ENCODE measurements at regions not wholly inside any gene's neighbourhood (a gene's known extent, or its start where the extent isn't known, plus 50 kb on each side); places are given as distances from the start of the nearest gene placed in this dataset.

DNA sequence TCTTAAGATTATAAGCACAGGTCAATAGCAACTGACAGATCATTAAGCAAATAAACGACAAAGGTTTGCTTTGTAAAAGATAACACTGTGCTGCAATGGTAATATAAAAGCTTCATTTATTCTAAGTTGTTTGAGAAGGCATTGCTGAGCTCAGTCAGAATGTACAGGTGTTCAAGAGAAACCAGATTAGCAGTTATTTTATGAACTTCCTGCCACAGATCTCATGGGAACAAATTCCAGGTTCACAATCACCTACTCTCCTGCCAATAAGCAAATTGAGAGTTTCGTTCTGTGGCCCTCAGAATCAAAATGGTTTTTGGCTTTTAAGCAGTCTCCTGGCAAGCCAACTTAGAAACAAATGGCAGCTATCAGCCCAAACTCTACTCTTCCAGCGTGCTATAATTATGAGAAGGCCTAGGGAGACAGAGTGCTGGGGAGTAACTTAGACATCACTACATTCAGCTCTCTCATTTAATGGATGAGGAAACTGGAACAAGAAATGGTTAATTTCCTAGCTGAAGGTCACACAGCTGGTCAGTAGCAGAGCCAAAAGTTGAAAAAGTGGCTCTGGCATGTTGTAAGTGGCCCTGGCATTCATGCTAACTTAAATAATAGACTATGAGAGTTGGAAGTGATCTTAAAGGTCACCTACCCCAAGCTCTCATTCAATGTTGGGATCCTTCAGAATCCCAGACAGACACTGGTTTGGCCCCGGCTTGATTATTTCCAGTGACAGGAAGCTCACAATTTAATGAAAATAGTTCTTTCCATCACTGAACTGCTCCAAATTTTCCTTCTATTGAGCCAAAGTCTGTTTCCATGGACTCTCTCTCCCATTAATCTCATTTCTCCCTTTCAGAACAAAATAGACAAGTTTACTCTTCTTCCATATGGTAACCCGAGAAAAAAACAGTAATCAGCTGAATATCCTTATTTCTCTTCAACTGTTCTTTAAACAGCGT lies 82.6 kb upstream of the EDEM3 start (continued):
- TF ChIP-seq, protein P1, sequence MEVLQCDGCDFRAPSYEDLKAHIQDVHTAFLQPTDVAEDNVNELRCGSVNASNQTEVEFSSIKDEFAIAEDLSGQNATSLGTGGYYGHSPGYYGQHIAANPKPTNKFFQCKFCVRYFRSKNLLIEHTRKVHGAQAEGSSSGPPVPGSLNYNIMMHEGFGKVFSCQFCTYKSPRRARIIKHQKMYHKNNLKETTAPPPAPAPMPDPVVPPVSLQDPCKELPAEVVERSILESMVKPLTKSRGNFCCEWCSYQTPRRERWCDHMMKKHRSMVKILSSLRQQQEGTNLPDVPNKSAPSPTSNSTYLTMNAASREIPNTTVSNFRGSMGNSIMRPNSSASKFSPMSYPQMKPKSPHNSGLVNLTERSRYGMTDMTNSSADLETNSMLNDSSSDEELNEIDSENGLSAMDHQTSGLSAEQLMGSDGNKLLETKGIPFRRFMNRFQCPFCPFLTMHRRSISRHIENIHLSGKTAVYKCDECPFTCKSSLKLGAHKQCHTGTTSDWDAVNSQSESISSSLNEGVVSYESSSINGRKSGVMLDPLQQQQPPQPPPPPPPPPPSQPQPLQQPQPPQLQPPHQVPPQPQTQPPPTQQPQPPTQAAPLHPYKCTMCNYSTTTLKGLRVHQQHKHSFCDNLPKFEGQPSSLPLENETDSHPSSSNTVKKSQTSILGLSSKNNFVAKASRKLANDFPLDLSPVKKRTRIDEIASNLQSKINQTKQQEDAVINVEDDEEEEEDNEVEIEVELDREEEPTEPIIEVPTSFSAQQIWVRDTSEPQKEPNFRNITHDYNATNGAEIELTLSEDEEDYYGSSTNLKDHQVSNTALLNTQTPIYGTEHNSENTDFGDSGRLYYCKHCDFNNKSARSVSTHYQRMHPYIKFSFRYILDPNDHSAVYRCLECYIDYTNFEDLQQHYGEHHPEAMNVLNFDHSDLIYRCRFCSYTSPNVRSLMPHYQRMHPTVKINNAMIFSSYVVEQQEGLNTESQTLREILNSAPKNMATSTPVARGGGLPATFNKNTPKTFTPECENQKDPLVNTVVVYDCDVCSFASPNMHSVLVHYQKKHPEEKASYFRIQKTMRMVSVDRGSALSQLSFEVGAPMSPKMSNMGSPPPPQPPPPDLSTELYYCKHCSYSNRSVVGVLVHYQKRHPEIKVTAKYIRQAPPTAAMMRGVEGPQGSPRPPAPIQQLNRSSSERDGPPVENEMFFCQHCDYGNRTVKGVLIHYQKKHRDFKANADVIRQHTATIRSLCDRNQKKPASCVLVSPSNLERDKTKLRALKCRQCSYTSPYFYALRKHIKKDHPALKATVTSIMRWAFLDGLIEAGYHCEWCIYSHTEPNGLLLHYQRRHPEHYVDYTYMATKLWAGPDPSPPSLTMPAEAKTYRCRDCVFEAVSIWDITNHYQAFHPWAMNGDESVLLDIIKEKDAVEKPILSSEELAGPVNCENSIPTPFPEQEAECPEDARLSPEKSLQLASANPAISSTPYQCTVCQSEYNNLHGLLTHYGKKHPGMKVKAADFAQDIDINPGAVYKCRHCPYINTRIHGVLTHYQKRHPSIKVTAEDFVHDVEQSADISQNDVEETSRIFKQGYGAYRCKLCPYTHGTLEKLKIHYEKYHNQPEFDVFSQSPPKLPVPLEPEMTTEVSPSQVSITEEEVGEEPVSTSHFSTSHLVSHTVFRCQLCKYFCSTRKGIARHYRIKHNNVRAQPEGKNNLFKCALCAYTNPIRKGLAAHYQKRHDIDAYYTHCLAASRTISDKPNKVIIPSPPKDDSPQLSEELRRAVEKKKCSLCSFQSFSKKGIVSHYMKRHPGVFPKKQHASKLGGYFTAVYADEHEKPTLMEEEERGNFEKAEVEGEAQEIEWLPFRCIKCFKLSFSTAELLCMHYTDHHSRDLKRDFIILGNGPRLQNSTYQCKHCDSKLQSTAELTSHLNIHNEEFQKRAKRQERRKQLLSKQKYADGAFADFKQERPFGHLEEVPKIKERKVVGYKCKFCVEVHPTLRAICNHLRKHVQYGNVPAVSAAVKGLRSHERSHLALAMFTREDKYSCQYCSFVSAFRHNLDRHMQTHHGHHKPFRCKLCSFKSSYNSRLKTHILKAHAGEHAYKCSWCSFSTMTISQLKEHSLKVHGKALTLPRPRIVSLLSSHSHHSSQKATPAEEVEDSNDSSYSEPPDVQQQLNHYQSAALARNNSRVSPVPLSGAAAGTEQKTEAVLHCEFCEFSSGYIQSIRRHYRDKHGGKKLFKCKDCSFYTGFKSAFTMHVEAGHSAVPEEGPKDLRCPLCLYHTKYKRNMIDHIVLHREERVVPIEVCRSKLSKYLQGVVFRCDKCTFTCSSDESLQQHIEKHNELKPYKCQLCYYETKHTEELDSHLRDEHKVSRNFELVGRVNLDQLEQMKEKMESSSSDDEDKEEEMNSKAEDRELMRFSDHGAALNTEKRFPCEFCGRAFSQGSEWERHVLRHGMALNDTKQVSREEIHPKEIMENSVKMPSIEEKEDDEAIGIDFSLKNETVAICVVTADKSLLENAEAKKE (CRISPR knock-in tag; IDR thresholded peaks at IDR 0.05), result no peak
- TF ChIP-seq, protein P2, sequence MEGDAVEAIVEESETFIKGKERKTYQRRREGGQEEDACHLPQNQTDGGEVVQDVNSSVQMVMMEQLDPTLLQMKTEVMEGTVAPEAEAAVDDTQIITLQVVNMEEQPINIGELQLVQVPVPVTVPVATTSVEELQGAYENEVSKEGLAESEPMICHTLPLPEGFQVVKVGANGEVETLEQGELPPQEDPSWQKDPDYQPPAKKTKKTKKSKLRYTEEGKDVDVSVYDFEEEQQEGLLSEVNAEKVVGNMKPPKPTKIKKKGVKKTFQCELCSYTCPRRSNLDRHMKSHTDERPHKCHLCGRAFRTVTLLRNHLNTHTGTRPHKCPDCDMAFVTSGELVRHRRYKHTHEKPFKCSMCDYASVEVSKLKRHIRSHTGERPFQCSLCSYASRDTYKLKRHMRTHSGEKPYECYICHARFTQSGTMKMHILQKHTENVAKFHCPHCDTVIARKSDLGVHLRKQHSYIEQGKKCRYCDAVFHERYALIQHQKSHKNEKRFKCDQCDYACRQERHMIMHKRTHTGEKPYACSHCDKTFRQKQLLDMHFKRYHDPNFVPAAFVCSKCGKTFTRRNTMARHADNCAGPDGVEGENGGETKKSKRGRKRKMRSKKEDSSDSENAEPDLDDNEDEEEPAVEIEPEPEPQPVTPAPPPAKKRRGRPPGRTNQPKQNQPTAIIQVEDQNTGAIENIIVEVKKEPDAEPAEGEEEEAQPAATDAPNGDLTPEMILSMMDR (conservative IDR thresholded peaks at IDR 0.05; ENCODE audit: low read depth in 2 of 2), result no peak
- no peak for TF ChIP-seq ZNF114 (CRISPR knock-in tag; IDR thresholded peaks at IDR 0.05)
- no peak for TF ChIP-seq EZH2 (IDR thresholded peaks at IDR 0.05; ENCODE audit: low read depth, unreplicated experiment)
- no peak for TF ChIP-seq EZH2phosphoT487 (IDR thresholded peaks at IDR 0.05; ENCODE audit: unreplicated experiment)

DNA sequence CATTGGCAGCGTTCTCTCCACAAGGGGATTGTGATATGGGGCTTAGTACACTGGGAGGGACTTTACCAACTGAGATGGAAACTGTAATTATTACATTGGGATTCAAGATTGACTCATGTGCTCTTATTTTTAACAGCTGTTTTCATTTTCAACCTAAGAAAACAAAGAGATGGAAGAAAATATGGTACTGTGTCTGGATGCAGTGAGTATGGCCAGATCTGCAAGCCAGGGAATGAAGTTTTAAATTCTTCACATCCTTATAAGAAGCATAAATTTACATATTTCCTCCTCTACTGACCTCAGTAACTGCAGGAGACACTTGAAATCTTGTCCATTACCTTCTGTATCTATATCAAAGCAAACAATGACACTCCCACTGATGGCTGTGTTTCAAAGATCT lies 81.5 kb upstream of the EDEM3 start:
- H3K27me3 ChIP-seq (ENCODE audit: insufficient read depth), result no peaks in the 10 kb centered on the region
- H3K27ac ChIP-seq (ENCODE audit: low read depth), result no peak overlapping the region
- H4K20me1 ChIP-seq (replicated peaks; ENCODE audit: insufficient read depth), result no peaks in the 10 kb centered on the region
- H2AFZ ChIP-seq, result no peak overlapping the region
- H3K9me2 ChIP-seq (ENCODE audit: insufficient read depth), result no peaks in the 10 kb centered on the region
- no peak for DNase-seq (ENCODE audit: low spot score)
- Mint-ChIP-seq H3K4me3 (no peak overlapping the region), H3K4me1 (no peaks in the 10 kb centered on the region), H3K27me3 (ENCODE audit: insufficient read depth, low read depth, poor library complexity) (no peaks in the 10 kb centered on the region), H3K36me3 (ENCODE audit: low read depth) (peaks cover 11% of the 10 kb centered on the region), H3K27ac (no peak overlapping the region), H3K9me3 (peaks cover 10% of the 10 kb centered on the region)
- H3K79me2 ChIP-seq (replicated peaks; ENCODE audit: insufficient read depth), result no peaks in the 10 kb centered on the region
- H3K4me1 ChIP-seq (ENCODE audit: insufficient read depth), result no peaks in the 10 kb centered on the region
- H3F3A ChIP-seq (replicated peaks; ENCODE audit: low read depth), result no peaks in the 10 kb centered on the region
- no peak overlapping the region for H3K4me3 ChIP-seq
- H3K4me2 ChIP-seq, result no peak overlapping the region
- ATAC-seq, result no peak
- H3K36me3 ChIP-seq (ENCODE audit: insufficient read depth), result no peaks in the 10 kb centered on the region
- TF ChIP-seq NANOG (IDR thresholded peaks at IDR 0.05; ENCODE audit: borderline replicate concordance), result no peak
- no peak for TF ChIP-seq EZH2phosphoT487 (IDR thresholded peaks at IDR 0.05; ENCODE audit: unreplicated experiment)
- no peak for TF ChIP-seq ZNF114 (CRISPR knock-in tag; IDR thresholded peaks at IDR 0.05)
- TF ChIP-seq JUNB (IDR thresholded peaks at IDR 0.05; ENCODE audit: unreplicated experiment), result no peak
- TF ChIP-seq, protein P3, sequence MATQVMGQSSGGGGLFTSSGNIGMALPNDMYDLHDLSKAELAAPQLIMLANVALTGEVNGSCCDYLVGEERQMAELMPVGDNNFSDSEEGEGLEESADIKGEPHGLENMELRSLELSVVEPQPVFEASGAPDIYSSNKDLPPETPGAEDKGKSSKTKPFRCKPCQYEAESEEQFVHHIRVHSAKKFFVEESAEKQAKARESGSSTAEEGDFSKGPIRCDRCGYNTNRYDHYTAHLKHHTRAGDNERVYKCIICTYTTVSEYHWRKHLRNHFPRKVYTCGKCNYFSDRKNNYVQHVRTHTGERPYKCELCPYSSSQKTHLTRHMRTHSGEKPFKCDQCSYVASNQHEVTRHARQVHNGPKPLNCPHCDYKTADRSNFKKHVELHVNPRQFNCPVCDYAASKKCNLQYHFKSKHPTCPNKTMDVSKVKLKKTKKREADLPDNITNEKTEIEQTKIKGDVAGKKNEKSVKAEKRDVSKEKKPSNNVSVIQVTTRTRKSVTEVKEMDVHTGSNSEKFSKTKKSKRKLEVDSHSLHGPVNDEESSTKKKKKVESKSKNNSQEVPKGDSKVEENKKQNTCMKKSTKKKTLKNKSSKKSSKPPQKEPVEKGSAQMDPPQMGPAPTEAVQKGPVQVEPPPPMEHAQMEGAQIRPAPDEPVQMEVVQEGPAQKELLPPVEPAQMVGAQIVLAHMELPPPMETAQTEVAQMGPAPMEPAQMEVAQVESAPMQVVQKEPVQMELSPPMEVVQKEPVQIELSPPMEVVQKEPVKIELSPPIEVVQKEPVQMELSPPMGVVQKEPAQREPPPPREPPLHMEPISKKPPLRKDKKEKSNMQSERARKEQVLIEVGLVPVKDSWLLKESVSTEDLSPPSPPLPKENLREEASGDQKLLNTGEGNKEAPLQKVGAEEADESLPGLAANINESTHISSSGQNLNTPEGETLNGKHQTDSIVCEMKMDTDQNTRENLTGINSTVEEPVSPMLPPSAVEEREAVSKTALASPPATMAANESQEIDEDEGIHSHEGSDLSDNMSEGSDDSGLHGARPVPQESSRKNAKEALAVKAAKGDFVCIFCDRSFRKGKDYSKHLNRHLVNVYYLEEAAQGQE (IDR thresholded peaks at IDR 0.05; ENCODE audit: unreplicated experiment), result no peak
- TF ChIP-seq, protein P2 (conservative IDR thresholded peaks at IDR 0.05; ENCODE audit: low read depth in 2 of 2), result no peak
- TF ChIP-seq CREB1 (CRISPR knock-in tag; IDR thresholded peaks at IDR 0.05; ENCODE audit: low read depth), result no peak
